Brain pericyte (primary cell): ENCODE measurements at regions not wholly inside any gene's neighbourhood (a gene's known extent, or its start where the extent isn't known, plus 50 kb on each side); places are given as distances from the start of the nearest gene placed in this dataset.

Experiments used
- DNase-seq: peaks from one replicate; pipeline ENCODE4 v3.0.0-alpha.2; 2012; ENCODE audit warnings: low read depth, low spot score

- no peak for DNase-seq
Measured at GRCh38 chr15:29376590-29376989, 107.0 kb upstream of the NSMCE3 start.

DNA sequence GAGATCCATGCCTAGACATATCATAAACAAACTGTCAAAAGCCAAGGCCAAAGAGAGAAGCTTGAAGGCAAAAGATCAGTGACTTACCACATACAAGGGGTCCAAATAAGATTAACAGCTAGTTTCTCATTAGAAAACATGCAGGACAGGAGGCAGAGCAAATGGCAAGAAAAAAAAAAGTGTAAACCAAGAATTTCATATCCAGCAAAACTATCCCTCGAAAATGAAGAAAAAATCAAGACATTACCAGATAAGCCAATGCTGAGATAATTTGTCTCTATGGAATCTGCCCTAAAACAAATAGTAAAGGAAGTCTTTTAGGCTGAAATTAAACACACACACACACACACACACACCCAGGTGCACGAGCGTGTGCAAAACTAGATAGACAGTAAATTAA lies 99.6 kb upstream of the NSMCE3 start:
- no peak for DNase-seq

GRCh38 chr15:29364426-29365078 lies 94.9 kb upstream of the NSMCE3 start:
- no peak for DNase-seq

DNA sequence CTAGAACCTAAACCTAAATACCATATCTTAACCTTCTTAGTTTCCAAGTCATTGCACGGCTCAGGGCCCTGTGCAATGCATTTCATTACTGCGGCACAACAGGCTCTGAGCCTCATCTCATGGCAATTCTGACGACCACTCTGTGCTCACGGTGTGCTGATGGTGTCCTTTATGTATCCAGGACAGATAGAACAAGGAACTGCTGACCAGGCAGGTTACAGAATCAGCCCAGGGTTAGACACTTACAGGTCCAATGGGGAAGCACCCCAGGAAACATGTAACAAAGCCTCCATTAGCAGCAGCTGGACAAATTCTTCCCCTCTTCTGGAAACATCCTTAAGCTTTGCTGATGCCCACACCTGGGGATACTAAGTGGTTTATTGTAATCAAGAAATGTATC lies 91.9 kb upstream of the NSMCE3 start:
- no peak for DNase-seq

- no peak for DNase-seq
Measured at GRCh38 chr15:29360152-29360551, 90.5 kb upstream of the NSMCE3 start.

DNA sequence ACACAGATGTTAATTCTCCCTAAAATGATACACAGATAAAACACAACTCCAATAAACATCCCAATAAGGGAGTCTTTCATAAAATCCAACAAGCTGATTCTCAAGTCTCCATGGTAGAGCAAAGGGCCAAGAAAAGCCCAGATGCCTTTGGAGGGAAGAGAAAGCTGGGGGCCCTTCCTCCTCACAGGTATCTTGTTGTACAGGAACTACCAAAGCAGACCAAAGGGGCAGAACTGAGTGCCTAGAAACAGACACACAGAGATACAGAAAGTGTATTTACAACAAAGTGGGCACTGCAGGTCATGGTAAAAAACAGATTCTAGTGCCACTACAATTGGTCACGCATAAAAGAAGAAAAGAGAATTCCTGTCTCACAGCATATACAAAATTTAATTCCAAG lies 87.2 kb upstream of the NSMCE3 start:
- no peak for DNase-seq

GRCh38 chr15:29355477-29355876 lies 85.9 kb upstream of the NSMCE3 start:
- DNase-seq, result no peak

GRCh38 chr15:29352402-29352801 lies 82.8 kb upstream of the NSMCE3 start:
- DNase-seq, result no peak

DNA sequence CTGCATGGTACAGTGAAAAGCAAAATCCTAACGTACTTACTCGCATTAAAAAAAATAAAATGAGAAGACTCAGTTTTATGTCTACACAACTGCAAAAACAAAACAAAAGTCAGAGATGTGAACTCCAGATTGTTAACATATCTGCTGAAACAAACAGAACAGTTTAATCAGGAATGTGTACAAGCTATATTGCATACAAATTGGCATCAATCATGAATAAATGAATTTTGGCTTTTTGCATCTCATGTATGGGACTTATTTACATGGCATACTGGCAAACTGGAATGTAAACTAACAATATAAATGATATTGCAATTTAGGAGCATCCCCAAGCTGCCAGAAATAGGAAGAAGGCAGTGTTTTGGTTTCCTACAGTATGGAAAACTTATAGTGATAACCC lies 79.6 kb upstream of the NSMCE3 start:
- DNase-seq, result no peak

DNA sequence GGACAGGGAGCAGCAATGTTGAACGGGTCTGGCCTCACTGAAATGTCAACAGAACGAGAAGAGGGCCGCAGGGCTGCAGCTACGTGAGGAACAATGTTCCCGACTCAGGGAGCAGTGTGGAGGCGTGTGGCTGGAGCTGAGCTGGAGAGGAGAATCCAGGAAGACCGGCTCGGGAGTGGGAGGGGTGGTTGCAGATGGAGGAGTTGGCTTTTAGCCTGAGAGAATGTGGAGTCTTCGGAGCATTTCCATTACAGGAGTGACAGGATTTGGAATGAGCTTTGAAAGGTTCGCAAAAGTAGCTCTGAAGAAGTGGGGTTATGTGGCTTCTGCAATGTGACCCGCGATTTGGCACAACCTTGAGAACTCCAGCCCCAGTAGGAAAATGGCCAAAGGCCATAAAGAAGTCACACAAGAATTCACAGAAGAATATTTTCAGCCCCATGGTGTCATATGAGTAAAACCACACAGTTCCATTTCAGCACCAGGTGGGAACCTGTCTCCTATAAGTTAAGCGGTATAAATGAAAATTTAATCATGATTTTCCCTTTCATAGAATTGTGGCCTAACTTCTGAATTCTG lies 78.8 kb upstream of the NSMCE3 start:
- no peak for DNase-seq

- DNase-seq, result no peak
Measured at GRCh38 chr15:29346998-29347397, 77.4 kb upstream of the NSMCE3 start.

DNA sequence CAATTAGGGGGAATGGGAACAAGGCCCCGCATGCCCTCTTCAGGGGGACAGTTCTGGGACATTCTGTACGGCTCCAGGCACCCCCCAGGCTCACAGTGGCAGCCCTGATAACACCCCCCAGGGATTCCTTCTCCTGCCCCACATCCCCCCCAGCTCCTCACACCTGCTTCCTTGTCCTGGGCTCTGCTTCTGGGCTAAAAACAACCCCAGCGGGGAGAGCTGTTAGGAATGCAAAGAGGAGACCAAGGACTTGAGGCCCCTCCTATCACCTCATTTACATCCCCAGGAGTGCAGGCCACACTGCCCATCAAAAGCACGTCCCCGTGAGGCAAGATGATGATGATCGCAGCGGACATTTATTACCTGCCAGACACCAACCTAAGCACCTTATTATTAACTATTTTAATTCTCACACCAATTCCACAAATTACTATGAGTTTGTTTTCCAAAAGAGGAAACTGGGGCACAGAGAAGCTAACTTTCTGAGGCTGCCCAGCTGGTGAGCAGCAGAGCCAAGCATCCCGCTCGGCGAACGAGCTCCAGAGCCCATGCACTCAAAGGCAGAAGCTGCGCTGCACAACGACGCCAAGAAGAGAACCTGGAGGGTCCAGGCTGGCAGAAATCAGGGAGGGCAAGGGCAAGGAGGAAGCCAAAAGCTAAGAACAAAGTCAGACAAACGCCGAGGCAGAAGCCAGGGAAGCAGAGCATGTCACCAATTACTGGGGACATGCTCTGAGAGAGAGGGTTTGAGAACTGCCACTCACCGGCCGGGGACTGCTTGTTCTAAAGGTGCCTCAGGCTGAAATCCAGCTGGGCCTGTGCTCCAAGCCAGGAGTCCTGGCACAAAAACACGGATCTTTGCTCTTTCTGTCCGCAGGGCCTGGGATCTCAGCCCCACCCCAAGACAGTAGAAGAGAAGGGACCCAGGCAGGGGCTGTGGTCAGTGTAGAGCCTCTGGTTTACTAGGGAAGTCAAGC lies 76.2 kb upstream of the NSMCE3 start:
- DNase-seq, result no peak

GRCh38 chr15:29344474-29344873 lies 74.9 kb upstream of the NSMCE3 start:
- DNase-seq, result no peak

DNA sequence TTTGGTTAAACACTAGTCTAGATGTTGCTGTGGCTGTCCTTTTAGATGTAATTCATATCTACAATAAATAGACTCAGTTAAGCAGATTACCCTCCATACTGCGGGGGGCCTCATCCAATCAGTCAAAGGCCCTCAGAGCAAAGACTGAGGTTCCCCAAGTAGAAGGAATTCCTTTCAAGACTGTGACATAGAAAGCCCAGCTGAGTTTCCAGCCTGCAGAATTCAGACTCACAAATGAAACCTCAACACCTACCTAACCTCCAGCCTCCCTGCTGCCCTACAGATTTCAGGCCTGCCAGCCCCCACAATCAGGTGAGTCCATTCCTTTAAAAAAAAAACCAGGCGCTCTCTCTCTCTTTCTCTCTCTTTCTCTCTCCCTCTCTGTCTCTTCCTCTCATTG lies 73.6 kb upstream of the NSMCE3 start:
- no peak for DNase-seq

GRCh38 chr15:29342201-29342600 lies 72.6 kb upstream of the NSMCE3 start:
- DNase-seq, result no peak

- DNase-seq, result no peak
Measured at GRCh38 chr15:29337156-29337959, 67.7 kb upstream of the NSMCE3 start.

GRCh38 chr15:29334544-29334943 lies 64.9 kb upstream of the NSMCE3 start:
- no peak for DNase-seq

DNA sequence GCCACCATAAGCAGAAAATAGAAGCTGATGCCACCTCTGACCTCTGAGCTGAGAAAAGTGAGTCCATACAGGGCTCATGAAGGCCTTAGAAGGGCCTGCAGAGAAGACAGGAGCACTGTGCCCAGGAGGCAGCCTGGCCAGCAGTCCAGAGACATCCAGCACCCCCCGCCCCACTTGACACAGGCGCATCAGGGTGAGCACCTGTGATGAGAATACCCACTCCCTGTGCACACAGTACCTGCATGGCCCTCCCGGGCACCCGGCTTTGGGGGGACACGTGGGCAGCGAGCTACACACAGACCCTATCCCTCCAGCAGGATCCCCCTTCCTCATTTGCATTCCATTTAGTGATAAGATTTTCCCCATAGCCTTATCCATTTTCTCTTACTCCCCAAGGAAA lies 63.6 kb upstream of the NSMCE3 start:
- DNase-seq, result no peak

- no peak for DNase-seq
Measured at GRCh38 chr15:29331669-29332068, 62.0 kb upstream of the NSMCE3 start.

DNA sequence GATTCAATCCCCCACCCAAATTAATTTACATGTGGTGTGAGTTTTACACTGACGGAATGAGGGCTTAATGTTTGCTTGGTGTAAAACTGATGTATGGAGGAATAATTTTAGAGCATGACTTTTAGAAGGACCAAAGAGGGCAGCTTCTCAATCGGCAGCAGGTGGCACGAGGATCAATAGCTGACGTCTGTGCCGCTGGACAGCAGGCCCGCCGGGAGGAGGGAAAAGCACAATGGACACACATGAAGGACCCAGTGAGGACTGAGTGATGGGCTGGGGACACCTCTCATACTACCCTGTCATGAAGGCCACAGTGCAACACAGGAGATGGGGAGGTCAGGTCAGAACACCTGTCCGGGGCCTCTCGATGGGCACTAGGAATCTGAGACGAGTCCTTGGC lies 61.4 kb upstream of the NSMCE3 start:
- no peak for DNase-seq

- DNase-seq, result no peak
Measured at GRCh38 chr15:29324746-29325145, 55.1 kb upstream of the NSMCE3 start.

GRCh38 chr15:29323557-29323956 lies 53.9 kb upstream of the NSMCE3 start:
- no peak for DNase-seq
